Ammon's horn (tissue), 1 donor: ENCODE measurements at regions not wholly inside any gene's neighbourhood (a gene's known extent, or its start where the extent isn't known, plus 50 kb on each side); places are given as distances from the start of the nearest gene placed in this dataset.
"Not testable (repeated sequence)": the region's sequence is repeated elsewhere in the genome, so short reads cannot be mapped to it uniquely, and the experiment has no call there.

Source experiments
- DNase-seq: peaks from one replicate; pipeline ENCODE4 v3.0.0-alpha.2; 2016; ENCODE audit warnings: low spot score

DNA sequence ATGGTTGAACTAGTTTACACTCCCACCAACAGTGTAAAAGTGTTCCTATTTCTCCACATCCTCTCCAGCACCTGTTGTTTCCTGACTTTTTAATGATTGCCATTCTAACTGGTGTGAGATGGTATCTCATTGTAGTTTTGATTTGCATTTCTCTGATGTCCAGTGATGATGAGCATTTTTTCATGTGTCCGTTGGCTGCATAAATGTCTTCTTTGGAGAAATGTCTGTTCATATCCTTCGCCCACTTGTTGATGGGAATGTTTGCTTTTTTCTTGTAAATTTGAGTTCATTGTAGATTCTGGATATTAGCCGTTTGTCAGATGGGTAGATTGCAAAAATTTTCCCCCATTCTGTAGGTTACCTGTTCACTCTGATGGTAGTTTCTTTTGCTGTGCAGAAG is 155.0 kb upstream of the CNKSR2 start:
- DNase-seq, result not testable (repeated sequence)

DNA sequence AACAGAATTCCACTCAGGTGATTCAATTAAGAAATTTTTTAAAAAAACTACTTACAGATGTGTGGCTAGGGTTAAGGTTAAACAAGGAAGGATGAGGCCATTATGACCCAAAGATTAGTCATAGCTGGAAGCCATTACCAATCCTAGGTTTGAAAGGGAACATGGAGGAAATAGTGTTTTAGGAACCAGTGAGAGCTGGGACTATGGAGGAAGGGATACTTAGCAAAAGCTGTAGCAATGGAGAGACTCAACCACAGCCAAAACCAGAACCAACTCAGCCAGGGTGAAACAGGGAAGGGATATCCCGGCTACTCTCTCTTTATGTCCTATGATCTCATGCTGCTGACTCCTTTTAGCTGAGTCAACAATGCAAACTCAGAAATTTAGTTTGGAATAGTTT is 148.6 kb upstream of the CNKSR2 start:
- DNase-seq, result no peak

DNA sequence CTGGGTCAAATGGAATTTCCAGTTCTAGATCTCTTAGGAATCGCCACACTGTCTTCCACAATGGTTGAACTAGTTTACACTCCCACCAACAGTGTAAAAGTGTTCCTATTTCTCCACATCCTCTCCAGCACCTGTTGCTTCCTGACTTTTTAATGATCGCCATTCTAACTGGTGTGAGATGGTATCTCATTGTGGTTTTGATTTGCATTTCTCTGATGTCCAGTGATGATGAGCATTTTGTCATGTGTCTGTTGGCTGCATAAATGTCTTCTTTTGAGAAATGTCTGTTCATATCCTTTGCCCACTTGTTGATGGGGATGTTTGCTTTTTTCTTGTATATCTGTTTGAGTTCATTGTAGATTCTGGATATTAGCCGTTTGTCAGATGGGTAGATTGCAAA is 145.2 kb upstream of the CNKSR2 start:
- not testable (repeated sequence) for DNase-seq

DNA sequence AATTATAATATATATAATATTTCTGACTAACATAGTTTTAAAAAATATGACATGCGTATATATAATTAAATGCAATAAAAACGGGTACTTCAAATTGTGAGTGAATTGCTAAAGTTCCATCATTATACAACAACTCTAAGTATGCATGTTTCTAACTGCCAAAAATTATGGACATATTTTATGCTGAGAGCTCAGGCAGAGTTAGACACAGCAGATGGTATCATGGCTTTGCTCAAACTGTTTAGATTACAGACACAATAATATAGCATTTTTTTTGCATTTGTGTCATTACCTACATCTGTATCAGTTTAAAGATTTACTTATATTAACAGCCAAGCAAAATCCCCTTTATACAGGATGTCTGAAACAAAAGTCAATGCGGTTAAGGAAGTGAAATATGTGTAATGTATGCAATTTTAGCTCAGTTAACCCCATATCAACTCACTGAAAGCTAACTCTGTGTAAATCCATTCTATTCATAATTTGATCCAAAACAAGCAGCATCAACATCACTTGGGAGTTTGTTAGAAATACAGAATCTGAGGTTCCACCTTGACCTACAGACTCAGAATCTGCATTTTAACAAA is 119.1 kb upstream of the CNKSR2 start:
- DNase-seq, result no peak

DNA sequence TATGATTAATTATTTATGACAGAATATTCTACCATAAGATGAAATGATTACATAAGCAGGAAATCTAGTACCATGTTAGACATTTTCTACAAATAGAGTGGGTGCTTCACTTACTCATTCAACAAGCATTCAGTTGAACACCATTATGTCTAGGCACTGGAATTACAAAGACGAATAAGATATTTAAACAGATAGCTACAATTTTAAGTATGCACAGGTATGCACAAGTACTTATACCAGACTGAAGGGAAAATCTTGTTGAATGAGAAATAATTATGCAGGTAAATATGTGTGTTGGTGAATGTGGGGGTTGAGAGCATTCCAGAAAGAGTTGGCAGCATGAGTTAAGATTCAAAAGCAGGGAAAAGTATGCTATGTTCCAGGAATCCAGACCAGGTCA is 107.3 kb upstream of the CNKSR2 start:
- DNase-seq, result no peak

DNA sequence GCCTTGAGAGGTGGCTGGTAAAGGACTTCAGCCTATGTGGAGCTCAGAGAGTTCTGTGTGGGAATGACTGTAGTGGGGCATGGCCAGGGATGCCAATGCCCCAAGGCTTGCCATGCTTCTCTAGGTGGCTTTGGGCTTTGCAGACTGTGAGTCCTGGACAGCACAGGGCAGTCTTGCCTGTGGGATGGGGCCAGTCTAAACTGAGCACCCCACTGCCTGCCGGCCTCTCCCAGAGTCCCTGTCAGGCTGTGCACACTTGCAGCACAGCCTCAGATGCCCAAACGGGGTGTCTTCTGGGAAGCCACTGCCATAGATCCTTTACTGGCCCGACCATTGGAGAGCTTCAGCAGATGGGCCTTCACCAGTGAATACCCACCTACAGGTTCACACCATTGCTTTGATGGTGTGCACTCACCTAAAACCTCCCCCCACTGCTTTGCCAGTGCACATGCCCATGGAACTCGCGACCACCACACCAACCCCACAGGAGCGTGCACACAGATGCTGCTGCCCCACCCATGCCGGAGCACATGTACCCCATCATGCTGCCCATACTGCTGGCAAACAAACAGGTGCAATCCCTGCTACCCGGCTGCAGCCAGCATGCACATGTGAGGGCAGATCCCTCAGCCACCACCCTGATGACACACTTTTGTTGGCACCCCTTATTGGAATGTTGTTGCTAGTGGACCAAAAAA is 97.3 kb upstream of the CNKSR2 start:
- no peak for DNase-seq

DNA sequence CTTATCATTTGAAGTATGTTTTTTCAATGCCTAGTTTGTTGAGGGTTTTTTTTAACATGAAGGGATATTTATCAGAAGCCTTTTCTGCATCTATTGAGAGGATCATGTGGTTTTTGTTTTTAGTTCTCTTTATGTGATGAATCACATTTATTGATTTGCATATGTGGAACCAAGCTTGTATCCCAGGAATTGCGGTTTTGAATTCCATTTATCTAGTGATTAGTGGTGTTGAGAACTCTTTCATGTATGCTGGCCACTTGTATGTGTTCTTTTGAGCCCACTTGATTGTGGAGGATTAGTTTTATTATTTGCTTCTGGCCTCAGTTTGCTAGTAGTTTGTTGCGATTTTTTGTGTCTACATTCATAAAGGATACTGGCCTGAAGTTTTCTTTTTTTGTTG is 85.0 kb upstream of the CNKSR2 start:
- no peak for DNase-seq

DNA sequence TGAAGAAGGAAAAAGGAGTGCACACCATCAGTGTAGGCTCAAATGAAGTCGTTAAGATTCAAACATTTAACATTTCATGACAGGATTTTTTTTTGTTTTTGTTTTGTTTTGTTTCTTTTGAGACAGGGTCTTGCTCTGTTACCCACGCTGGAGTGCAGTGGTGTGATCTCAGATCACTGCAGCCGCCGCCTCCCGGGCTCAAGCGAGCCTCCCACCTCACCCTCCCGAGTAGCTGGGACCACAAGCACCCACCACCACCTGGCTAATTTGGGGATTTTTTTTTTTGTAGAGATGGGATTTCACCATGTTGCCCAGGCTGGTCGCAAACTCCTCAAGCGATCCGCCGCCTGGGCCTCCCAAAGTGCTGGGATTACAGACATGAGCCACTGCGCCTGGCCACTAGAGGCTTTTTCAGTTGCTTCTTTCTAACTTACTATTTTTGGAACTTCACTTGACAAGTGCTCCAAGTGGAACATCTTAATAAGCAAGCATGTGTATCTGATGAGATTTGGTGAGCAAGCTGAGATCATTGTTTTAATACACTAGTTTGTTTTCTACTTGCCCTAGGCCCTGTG is 78.9 kb upstream of the CNKSR2 start:
- no peak for DNase-seq

DNA sequence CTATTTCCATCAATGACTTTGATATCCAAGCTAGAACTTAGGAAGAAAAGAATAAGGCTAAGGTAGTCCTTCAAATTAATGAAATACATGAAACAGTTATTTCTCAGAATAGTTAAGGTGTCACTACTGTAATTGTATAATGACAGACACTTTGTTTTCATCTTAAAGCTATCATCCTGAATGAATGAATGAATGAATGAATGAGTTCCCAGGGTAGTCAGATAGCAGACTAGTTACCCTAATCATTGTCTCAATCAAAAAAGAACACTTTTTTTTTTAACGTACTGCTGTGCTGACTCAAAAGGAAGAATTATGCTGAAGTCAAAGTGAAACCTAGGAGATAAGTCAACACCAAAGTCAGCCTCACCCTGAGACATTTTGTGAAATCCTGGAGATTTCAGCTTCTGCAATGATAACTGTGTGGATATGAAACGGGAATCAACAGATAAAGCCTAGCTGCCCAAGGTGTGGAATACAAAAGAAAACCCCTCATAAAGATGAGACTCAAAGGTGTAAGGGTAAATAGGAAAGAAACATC is 68.3 kb upstream of the CNKSR2 start:
- DNase-seq, result no peak

DNA sequence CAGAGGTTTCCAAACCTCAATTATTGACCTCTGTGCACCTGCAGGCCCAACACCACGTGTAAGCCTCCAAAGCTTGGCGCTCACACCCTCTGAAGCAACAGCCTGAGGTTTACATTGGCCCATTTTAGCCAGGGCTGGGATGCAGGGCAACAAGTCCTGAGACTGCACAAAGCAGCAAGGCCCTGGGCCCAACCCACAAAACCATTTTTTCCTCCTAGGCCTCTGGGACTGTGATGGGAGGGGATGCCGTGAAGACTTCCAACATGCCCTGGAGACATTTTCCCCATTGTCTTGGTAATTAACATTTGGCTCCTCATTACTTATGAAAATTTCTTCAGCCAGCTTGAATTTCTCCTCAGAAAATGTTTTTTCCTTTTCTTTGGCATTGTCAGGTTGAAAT is 54.9 kb upstream of the CNKSR2 start:
- no peak for DNase-seq
